UCSD-AML1 (cell line): ENCODE measurements at regions not wholly inside any gene's neighbourhood (a gene's known extent, or its start where the extent isn't known, plus 50 kb on each side); places are given as distances from the start of the nearest gene placed in this dataset.

Experiments used
- DNase-seq: peaks from one replicate; lab custom pipeline; 2025; ENCODE audit not compliant: unreplicated experiment; lab: John Stamatoyannopoulos, UW

GRCh38 chr14:101065246-101065645 is 161.7 kb upstream of the RTL1 start:
- DNase-seq: no peak

GRCh38 chr14:101065696-101066694 is 162.5 kb upstream of the RTL1 start:
- DNase-seq: no peak

- DNase-seq: no peak
These were observed 163.4 kb upstream of the RTL1 start for GRCh38 chr14:101066826-101067510.

GRCh38 chr14:101068313-101069227 is 165.0 kb upstream of the RTL1 start:
- no peak for DNase-seq

GRCh38 chr14:101069228-101069549 is 165.7 kb upstream of the RTL1 start:
- DNase-seq: no peak

- no peak for DNase-seq
These were observed 166.3 kb upstream of the RTL1 start for GRCh38 chr14:101069666-101070362.

GRCh38 chr14:101070540-101071492 is 167.3 kb upstream of the RTL1 start:
- no peak for DNase-seq

- DNase-seq: no peak
These were observed 168.0 kb upstream of the RTL1 start for GRCh38 chr14:101071493-101071906.

- no peak for DNase-seq
These were observed 168.5 kb upstream of the RTL1 start for GRCh38 chr14:101072070-101072469.

GRCh38 chr14:101072531-101072930 is 169.0 kb upstream of the RTL1 start:
- no peak for DNase-seq

- DNase-seq: peak; percentile 68
These were observed 169.5 kb upstream of the RTL1 start for GRCh38 chr14:101072945-101073597.

- DNase-seq: no peak
These were observed 170.1 kb upstream of the RTL1 start for GRCh38 chr14:101073598-101073965.

GRCh38 chr14:101074196-101075024 is 170.9 kb upstream of the RTL1 start:
- DNase-seq: no peak

GRCh38 chr14:101075025-101075800 is 171.7 kb upstream of the RTL1 start:
- no peak for DNase-seq

GRCh38 chr14:101075801-101076413 is 172.4 kb upstream of the RTL1 start:
- DNase-seq: no peak

- DNase-seq: no peak
These were observed 173.1 kb upstream of the RTL1 start for GRCh38 chr14:101076451-101077198.
